GM18858 (cell line): ENCODE measurements at regions not wholly inside any gene's neighbourhood (a gene's known extent, or its start where the extent isn't known, plus 50 kb on each side); places are given as distances from the start of the nearest gene placed in this dataset.
"Not testable (repeated sequence)": the region's sequence is repeated elsewhere in the genome, so short reads cannot be mapped to it uniquely, and the experiment has no call there.

Experiments used
- ATAC-seq: cut with Tn5 transposase; IDR thresholded peaks from one replicate; pipeline ENCODE4 v1.9.1; 2021; ENCODE audit not compliant: unreplicated experiment

DNA sequence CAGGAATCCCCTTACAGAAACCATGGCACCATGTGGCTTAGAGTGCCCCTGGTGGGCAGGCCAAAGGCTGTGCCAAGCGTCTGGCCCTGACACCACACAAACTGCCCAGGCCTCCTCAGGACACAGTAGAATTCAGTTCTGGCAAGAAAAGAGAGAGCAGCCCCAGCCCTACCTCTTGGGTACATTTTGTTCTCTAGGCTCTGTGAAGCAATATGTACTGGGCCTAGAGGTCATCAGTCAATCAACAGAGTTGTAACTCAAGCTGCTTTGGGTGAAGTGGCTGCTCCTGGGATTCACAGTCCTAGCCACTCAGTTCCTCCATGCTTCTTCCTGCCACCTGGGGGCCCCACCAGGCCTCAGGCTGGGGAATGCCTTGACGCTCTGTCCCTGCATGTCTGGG, 158.1 kb upstream of the MAMLD1 start:
- ATAC-seq, result no peak

DNA sequence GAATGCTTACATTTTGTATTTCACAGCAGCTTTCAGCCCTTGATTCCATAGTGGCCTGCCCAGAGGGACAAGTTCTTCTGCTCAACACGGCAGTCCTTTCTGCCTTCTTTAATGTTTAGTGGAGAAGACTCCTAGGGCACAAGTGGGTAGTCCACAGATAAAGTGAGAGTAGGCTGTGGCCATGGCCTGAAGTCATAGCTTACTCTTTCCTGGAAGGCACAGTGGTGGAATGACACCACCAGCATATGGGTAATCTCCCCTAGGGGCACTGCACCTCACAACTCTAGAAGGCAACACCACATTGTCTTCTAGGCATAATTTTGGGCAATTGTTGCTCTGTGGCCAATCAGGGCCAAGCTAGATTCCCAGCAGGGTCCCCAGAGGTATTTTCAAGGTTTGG, 155.4 kb upstream of the MAMLD1 start:
- no peak for ATAC-seq

DNA sequence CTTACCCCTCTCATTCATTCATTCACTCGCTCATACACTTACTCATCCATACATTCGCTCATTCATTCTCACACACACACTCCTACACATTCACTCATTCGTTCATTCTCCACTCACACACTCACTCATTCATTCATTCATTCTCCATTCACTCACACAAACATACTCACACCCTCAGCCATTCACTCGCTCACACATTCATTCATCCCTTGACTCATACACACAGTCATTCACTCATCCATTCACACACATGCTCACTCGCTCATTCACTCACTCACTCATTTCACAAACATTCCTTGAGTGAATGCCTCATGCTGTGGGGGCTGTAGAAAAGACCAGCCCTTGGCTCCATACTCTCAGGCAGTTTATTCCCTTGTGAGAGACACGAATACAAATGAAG, 151.1 kb upstream of the MAMLD1 start:
- no peak for ATAC-seq

DNA sequence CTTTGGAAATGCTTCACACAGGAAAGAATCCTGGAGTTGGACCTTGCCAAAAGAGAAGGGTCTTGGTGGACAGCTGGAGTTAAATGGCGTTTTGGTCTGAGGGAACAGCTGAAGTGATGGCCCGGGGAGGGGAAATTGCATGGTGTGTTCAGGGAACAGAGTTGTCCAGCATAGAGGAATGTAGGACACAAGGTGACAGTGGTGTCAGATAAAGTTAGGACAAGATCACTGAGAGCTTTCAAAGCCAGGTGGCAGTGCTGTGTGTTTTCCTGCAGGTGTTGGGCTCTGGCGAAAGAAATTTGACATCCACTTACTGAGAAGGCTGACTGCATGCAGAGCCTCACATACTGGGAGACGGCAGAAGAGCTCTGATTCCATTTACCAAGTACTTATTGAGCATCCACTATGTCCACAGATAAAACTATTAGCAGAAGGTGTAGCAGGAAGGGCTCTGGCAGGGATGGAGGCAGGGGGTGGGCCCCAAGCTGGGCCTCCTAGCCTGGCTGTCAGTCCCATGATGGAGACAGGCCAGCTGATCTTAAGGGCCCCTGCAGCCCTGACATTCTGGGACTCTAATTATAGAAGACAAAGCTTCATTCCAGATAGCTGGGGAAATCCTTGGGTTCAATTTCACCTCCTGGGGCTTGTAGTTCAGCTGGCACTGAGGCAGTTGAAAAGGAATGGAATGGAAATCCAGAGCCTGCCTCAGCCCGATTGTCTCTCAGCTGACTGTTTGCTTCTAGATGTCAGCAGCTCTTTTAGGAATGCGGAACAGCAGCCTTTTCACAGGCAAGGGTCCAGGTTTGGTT, 150.2 kb upstream of the MAMLD1 start:
- ATAC-seq, result no peak

DNA sequence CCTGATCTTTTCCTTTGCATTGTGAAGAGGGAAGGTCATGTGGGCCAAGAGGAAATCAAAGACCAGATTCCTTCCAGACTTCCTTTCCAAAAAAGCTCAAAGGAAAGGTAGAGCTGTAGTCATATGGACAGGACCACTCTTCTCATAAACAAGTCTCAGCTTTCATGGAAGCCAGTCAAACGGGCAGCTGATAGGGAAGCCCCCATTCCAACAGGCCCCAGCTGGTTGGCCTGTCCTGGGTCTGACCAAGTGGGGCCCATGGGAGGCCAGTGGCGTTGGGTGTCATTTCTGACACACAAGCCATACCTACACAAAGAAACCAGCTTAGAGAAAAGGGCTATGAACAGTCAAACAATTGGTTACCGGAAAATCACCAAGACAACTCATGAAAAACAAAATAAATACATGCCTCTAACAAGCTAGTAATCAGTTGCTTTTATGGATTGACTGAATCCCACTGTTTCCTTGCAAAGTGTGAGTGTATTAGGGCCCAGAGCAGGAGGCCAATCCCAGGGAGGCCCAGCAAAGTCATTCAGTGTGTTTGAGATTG, 149.6 kb upstream of the MAMLD1 start:
- ATAC-seq, result no peak

DNA sequence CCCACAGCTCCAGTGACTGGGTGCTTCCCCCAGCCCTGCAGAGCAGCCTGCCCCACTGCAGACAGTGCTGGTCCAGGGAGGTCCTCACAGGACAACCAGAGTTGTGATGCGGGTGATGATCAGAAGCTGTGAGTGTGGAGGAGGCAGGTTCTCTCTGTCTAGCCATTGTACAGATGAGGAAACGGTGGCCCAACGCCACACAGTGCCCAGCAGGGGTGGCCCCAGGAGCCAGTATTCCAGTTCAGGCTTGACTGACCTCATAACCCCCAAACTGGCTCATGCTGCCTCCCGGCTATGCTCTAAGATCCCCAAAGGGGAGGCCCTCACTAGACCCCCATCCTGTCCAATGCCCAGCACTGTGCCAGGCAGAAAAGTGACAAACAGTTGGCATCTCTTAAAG, 147.1 kb upstream of the MAMLD1 start:
- ATAC-seq, result not testable (repeated sequence)

DNA sequence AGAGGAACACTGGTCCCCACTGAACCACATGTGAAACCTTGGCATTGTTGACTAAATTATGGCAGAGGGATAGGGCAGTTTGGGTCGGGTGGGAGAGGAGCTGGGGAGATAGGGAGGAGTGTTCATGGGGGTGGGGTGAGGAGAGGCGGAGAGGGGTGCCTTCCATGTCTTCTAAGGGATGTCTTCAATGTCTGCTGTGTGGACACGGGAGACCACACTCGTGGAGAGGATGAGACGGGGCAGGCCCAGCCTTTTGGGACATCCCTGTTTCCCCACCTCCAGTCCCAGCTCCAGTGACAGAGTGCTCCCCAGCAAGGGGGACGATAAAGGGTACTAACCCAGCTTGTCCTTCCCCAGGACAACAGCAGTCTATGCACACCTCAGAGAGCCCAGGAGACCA, 146.4 kb upstream of the MAMLD1 start:
- no peak for ATAC-seq

DNA sequence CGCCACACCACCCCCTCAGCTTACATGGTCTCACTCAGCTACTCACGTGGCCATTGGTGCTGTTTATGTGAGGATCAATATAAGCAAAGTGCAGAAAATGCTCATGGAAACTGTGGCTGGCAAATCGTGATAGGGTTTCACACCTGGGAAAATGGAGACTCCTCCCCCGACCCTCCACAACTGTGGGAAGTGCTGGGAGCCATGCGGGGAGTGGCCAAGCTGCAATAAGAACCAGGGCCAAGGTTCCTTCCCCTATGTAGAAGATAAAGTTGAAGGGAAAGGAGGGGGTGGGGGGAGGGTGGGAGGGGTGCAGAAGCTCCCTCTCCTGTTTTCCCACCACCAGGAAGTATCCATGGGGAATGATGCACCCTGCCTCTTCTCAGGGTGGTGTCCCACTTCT, 145.5 kb upstream of the MAMLD1 start:
- ATAC-seq, result no peak

DNA sequence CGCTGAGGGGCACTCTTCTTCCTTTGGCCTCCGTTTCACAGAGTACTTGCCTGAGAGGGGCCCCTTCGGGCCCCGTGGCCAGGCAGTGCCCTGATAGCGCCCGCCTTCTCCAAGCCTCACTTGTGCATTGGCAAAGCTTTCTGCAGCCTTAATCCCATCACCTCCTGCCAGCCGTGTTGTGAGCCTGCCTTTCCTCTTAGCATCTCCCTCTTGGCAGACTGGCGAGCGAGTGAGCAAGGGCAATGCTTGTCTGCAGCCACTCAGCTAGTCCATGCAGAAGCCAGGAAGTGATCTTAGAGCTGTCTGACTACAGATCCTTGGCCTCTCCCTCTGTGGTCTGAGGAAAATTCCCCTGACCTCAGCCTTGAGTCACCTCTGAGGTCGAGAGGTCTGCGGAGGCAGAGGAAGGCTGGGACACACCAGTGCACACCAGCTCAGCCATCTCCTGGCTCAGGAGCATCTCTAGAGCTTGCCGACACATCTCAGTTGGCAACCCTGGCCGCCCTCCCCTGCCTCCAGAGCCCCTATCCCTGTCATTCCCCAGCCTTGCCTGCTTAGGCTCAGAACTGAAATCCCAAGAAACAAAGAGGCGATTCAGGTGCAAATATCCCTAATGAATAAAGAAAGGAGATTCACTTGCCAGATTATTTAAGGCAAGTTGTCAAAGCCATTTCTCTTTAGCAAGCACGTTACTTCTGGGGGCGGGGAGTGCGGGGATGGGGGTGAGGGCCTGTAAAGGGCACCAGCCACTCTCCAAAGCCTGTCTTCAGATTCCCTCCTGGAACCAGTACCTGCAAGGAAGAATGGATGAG, 143.5 kb upstream of the MAMLD1 start:
- no peak for ATAC-seq

DNA sequence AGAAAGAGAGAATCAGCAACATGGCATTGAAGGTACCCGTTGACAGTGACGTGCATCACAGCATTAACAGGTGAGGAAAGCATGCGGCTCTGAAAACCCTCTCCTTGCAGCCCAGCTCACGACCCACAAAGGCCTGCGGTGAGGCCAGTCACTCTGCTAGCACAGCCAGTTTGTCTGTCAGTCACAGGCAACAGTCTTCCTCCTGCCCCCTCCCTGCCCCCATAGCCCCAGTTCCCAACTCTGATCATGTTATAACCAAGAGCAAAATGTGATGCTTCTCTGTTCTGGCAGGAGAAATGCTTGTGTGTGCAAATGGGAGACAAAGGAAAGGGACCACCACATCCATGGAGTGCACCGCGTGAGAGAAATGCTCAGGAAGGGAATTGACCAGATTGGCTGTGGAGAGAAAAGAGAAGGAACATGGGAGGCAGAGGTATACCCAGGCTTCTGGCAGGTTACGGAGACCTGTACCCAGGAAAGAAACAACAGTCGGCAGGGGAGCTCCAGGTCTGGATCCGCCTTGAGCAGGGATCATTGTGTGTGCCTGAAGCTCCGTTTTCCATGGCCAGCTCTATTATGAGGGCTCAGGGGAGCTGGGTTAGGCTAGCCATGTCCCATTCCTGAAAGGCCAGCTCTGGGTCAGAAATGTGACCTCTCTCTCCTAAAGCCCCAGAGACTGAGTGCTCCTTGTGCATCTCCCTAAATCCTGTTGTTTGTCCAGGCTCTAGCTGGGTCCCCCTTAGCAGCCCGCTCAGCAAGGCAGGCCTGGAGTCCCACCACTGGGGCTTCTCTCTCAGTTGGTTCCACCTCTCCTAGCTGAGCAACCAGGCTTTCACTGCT, 139.7 kb upstream of the MAMLD1 start:
- no peak for ATAC-seq

DNA sequence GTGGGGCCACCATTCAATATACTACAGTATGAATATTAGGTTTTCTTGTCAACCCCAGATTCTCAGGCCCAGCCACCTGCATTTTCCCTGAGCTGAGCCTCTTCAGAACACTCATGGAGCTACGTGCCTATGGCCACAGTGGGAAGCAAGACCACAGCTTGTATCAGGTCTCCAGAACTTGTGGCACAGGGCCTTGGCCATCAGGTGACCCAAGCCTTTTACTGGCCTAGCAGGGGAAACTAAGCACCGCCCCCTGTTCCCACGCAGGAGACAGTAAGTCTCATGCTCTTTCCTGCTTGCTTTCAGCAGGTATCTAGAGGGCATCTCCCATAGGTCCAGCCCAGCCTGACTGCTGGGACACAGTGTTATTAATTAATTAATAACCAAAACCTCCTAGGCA, 138.4 kb upstream of the MAMLD1 start:
- ATAC-seq, result no peak

DNA sequence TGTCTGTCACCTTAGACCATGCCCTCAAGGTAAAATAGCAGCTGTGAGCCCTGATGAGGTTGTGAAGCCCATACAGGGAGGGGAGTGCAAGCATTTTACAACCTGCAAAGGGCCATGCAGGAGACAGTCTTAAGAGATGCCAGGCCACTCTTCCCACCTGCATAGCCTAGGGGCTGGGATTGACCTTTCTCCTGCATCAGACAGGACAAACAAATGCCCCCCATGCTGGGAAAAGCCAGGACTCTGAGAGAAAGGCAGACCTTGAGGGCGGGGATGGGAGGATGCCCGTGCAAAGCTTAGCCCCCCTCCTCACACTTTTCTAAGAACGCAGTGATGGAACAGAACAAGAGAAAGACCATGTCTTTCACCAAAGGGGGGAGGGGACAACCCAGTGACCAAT, 137.9 kb upstream of the MAMLD1 start:
- no peak for ATAC-seq

DNA sequence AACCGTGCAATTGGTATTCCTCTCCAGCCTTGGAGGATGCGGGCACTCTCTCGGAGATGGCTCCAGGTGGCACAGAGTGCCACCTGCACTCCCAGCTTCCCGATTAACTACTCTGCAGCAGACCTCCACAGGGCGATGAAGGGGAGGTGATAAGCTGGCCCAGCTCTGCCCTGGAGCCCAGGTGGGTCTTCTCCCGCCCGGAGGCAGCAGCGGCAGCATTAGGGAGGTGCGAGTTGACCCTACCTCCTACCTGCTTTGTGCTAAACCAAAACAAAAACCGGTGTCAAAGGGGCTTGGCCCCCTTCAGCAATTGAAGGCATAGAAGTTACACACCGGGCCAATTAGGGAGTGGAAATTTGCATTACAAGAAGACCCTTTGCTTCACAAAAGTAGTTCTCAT, 137.4 kb upstream of the MAMLD1 start:
- ATAC-seq, result no peak

DNA sequence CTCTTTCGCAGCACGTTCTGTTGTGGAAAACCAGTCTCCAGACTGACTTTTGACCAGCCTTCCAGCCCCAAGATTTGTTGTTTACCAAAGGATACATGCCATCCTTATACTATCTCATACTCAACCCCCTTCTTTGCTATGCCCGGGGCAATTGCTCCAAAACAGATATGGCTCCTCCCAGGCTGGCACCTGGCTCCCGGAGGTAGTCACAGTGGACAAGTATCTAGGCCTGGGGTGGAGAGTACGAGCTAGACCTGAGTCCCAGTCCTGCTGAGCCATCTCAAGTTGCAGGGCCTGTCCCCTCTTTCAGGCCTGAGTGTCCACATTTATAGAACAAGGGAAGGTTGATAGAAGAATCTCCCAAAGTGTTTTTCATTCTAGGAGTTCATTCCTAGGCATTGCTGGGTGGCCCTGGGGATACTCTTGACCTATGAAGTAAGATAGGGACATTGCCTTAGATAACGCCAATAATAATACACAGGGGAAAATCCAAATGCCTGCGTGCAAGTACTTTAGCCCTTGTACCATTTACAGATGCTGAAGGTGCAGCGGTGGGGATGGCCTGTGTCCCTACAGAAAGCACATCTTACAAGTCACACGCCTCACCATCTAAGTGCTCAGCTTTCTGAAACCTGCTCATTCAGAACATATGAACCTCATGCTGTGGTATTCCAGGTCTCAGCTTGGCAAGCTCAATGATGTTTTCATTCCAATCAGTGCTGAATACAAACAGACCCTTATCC, 136.7 kb upstream of the MAMLD1 start:
- no peak for ATAC-seq

DNA sequence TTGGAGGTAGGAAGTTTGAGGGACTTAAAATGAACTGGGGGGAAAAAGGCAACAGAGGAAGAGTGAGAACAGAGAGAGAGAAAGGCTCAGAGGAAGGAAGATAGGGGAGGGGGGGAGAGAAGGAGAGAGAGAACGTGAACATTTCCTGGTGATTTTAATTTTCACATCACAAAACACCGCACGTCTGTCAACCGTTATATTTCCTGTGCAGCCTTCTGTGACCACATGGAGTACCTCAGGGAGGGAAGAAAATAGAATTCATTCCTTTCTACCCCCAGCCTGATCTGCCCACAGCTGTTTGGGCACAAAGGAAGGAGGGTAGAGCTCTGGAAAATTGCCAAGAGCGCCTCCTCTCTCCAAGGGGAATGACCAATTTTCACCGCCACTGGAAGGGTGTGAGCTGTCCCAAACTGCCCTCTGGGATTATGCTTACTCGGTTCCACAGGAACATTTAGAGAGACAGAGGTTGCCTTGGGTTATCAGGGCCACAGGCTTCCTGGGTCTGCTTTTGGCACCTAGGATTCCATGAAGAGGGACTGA, 135.7 kb upstream of the MAMLD1 start:
- no peak for ATAC-seq

DNA sequence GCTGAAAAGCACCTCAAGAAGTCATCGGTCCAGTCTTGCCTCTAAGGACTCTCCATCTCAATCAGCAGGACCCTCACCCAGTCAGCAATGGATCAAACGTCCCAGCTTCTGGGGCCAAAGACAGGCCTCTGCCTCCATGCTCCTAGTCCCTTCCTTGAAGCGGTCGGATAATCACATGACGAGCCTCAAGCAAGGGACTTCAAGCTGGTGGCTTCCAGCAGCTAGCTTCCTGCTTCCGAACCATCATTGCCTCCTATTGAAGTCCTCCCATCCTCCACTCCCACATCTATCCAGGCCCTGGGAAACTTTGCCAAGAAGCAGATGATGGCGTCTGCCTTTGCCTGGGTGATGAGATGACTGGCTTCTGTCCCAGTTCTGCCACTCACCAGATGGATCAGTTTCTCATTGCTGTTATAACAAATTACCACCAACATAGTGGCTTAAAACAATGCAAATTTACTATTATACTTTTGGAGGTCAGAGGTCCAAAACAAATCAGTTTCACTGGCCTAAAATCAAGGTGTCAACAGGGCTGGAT, 135.2 kb upstream of the MAMLD1 start:
- ATAC-seq, result no peak

DNA sequence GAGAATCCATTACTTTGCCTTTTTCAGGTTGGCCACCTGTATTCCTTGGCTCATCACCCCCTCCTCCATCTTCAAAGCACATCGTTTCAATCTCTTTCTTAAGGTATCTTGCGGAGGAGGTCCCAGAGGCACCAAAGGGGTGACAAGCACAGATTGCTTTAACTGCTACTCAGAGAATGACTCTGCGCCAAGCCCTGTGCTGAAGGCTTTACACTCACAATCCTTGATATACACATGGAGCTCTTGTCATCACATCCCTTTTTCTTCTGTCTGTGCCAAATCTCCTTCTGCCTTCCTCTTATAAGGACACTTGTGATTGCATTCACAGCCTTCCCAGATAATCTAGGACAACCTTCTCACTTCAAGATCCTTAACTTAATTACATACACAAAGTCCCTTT, 134.7 kb upstream of the MAMLD1 start:
- ATAC-seq, result no peak

DNA sequence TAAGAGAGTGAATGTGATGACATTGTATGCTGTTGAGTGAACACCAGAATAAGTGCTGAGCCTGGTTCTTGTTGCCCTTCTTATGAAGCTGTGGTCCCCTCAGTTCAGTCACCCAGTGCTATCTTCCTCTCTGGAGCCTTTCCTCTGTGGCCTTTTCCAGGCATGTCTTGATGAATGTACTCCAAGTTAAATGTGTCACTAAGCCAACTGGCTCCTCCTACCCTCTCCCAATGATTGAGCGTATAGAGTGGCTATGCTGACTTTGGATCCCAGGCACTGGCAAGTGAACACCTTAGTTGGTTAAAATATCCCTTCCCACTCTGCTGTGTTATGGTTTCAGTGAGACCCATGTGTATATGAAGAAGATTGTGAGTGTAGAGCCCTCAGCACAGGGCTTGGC, 134.1 kb upstream of the MAMLD1 start:
- ATAC-seq, result no peak

DNA sequence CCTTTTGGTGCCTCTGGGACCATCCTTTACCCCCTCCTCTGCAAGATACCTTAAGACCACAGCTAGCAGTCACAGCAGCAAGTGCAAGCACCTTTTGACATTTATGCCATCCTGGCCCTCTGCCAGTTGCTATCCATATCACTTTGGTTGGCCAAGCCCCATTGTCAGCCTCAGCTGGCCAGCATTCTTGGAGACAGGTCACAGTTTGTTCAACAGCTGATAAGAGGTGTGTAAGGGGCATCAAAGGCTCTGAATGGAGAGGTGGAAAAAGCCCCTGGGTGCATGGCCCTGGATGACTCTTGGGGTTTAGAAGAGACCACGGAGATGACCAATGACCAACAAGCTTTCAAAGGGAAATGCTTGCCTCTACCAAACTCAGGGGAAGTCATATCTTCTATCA, 133.6 kb upstream of the MAMLD1 start:
- no peak for ATAC-seq

DNA sequence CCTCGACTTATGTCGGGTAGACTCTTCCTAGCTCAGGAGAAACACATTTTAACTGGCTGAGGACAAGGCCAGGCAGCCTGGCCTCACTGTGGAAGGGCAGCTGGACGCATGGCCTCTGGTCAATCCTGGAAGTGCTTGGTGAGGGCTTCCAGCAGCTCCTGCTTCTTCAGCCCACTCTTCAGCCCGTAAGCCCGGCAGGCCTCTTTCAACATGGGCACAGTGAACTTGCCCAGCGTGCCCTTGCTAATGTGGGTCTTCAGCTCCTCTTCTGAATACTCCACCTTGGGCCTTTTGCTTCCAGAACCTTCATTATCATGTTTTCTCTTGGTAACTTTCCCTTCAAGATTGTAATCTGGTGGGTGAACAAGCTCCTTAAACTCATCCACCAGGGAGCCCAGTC, 132.2 kb upstream of the MAMLD1 start:
- not testable (repeated sequence) for ATAC-seq
